Lower leg skin (tissue), 3 donors: ENCODE measurements at regions not wholly inside any gene's neighbourhood (a gene's known extent, or its start where the extent isn't known, plus 50 kb on each side); places are given as distances from the start of the nearest gene placed in this dataset.

Experiments
- CTCF ChIP-seq, 3 donors: fragments of 450-650 bp; IDR thresholded peaks; one replicate each; pipeline ENCODE4 v1.5.1; 2016; ENCODE audit warnings: antibody characterized with exemption in 3 of 3, mild to moderate bottlenecking in 3 of 3, moderate library complexity in 2 of 3
- POLR2A ChIP-seq, 2 donors: fragments of 450-650 bp; IDR thresholded peaks; one replicate each; pipeline ENCODE4 v1.6.1; 2016 to 2017; ENCODE audit warnings: antibody characterized with exemption in 2 of 2, mild to moderate bottlenecking in 1 of 2, moderate library complexity in 1 of 2

- TF ChIP-seq CTCF (IDR thresholded peaks at IDR 0.05) = no peak
- no peak for TF ChIP-seq POLR2A (IDR thresholded peaks at IDR 0.05)
These were observed 57.1 kb downstream of the CYCS start for GRCh38 chr7:25067726-25068501.
